MM.1S (cell line): ENCODE measurements at regions not wholly inside any gene's neighbourhood (a gene's known extent, or its start where the extent isn't known, plus 50 kb on each side); places are given as distances from the start of the nearest gene placed in this dataset.

ENCODE experiments used
- DNase-seq: peaks from one replicate; pipeline ENCODE4 v3.0.0-alpha.2; 2015
- H2AFZ ChIP-seq: fragments of 300-600 bp; sonication (generic); 2 replicates; pipeline ENCODE4 v1.6.0; 2016; ENCODE audit warnings: antibody characterized with exemption, low read length
- H3F3A ChIP-seq: fragments of 300-600 bp; sonication (generic); 2 replicates; pipeline ENCODE4 v1.6.1; 2016; ENCODE audit warnings: mild to moderate bottlenecking, antibody characterized with exemption, low read length, moderate library complexity, mixed read lengths; ENCODE audit not compliant: insufficient read depth
- H3K27ac ChIP-seq: fragments of 300-600 bp; sonication (generic); 2 replicates; pipeline ENCODE4 v1.5.1; 2016; ENCODE audit warnings: mild to moderate bottlenecking, low read length
- H3K27me3 ChIP-seq: fragments of 300-600 bp; sonication (generic); replicated peaks from 2 replicates; pipeline ENCODE4 v1.6.0; 2016; ENCODE audit warnings: low read length; ENCODE audit not compliant: insufficient read depth
- H3K36me3 ChIP-seq: fragments of 300-600 bp; sonication (generic); replicated peaks from 2 replicates; pipeline ENCODE4 v1.6.1; 2016; ENCODE audit warnings: mild to moderate bottlenecking, low read length, mixed read lengths; ENCODE audit not compliant: insufficient read depth
- H3K4me1 ChIP-seq: fragments of 300-600 bp; sonication (generic); 2 replicates; pipeline ENCODE4 v1.6.1; 2016; ENCODE audit warnings: low read length, mixed read lengths
- H3K4me2 ChIP-seq: fragments of 300-600 bp; sonication (generic); 2 replicates; pipeline ENCODE4 v1.6.0; 2016; ENCODE audit warnings: low read depth, low read length
- H3K4me3 ChIP-seq: fragments of 300-600 bp; sonication (generic); 2 replicates; pipeline ENCODE4 v1.5.1; 2016; ENCODE audit warnings: low read length, mixed read lengths
- H3K79me2 ChIP-seq: fragments of 300-600 bp; sonication (generic); 2 replicates; pipeline ENCODE4 v1.6.1; 2016; ENCODE audit warnings: mixed run types, low read length, mixed read lengths
- H3K9ac ChIP-seq: fragments of 300-600 bp; sonication (generic); 2 replicates; pipeline ENCODE4 v1.6.1; 2016; ENCODE audit warnings: low read length, mixed read lengths
- H3K9me2 ChIP-seq: fragments of 300-600 bp; sonication (generic); replicated peaks from 2 replicates; pipeline ENCODE4 v1.6.1; 2016; ENCODE audit warnings: mild to moderate bottlenecking, low read length, mixed read lengths; ENCODE audit not compliant: insufficient read depth
- H3K9me3 ChIP-seq: fragments of 300-600 bp; sonication (generic); replicated peaks from 2 replicates; pipeline ENCODE4 v1.6.1; 2016; ENCODE audit warnings: mild to moderate bottlenecking, low read length, mixed read lengths; ENCODE audit not compliant: insufficient read depth
- H4K20me1 ChIP-seq: fragments of 300-600 bp; sonication (generic); 2 replicates; pipeline ENCODE4 v1.6.1; 2016; ENCODE audit warnings: mild to moderate bottlenecking, low read length, moderate library complexity, mixed read lengths; ENCODE audit not compliant: insufficient read depth
- EZH2 ChIP-seq: fragments of 300-600 bp; sonication (generic); optimal IDR thresholded peaks from 2 replicates; pipeline ENCODE3; 2017; ENCODE audit warnings: low read depth, mild to moderate bottlenecking, antibody characterized with exemption, low read length, mixed read lengths
- EZH2phosphoT487 ChIP-seq: fragments of 300-600 bp; sonication (generic); IDR thresholded peaks from 2 replicates; pipeline ENCODE4 v1.6.1; 2018; ENCODE audit warnings: antibody characterized with exemption, low read length
- TF ChIP-seq, protein P1 (sequence below): fragments of 300-600 bp; sonication (generic); IDR thresholded peaks from 2 replicates; pipeline ENCODE4 v1.5.1; 2016; ENCODE audit warnings: antibody characterized with exemption, low read length, mixed read lengths

DNA sequence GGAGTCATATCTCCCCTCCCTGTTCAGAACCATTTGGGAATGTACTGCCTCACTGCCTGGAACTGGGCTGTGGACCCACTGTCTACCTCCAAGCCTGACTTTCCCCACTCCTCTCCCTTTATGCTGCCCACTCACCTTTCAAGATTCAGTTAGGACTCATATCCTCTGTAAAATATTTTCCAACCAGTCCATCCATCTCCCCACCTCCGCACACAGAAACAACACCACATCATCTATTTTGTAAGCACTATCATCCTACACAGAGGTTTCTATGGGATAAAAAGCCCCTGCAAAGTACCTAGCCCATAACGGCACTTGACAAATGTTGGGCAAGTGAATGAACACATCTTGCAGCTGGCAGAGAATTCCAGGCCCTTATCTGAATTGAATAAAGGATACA is 250.8 kb downstream of the ANAPC1 start:
- Histone ChIP-seq H2AFZ (no peak overlapping the region), H3K4me1 (peaks cover 12% of the 10 kb centered on the region), H4K20me1 (no peaks in the 10 kb centered on the region), H3K4me2 (no peak overlapping the region), H3K27ac (no peak overlapping the region), H3K9ac (no peak overlapping the region), H3F3A (no peaks in the 10 kb centered on the region), H3K4me3 (no peak overlapping the region), H3K79me2 (no peaks in the 10 kb centered on the region), H3K36me3 (no peaks in the 10 kb centered on the region), H3K27me3 (no peaks in the 10 kb centered on the region), H3K9me2 (no peaks in the 10 kb centered on the region), H3K9me3 (no peaks in the 10 kb centered on the region)
- no peak for TF ChIP-seq EZH2phosphoT487
- TF ChIP-seq, protein P1, sequence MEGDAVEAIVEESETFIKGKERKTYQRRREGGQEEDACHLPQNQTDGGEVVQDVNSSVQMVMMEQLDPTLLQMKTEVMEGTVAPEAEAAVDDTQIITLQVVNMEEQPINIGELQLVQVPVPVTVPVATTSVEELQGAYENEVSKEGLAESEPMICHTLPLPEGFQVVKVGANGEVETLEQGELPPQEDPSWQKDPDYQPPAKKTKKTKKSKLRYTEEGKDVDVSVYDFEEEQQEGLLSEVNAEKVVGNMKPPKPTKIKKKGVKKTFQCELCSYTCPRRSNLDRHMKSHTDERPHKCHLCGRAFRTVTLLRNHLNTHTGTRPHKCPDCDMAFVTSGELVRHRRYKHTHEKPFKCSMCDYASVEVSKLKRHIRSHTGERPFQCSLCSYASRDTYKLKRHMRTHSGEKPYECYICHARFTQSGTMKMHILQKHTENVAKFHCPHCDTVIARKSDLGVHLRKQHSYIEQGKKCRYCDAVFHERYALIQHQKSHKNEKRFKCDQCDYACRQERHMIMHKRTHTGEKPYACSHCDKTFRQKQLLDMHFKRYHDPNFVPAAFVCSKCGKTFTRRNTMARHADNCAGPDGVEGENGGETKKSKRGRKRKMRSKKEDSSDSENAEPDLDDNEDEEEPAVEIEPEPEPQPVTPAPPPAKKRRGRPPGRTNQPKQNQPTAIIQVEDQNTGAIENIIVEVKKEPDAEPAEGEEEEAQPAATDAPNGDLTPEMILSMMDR, result no peak
- DNase-seq, result no peak

- H3K36me3 ChIP-seq, result no peaks in the 10 kb centered on the region
- no peaks in the 10 kb centered on the region for H3K9me2 ChIP-seq
- H3K4me1 ChIP-seq, result peaks cover 12% of the 10 kb centered on the region
- no peaks in the 10 kb centered on the region for H3K9me3 ChIP-seq
- H3K9ac ChIP-seq, result no peak overlapping the region
- no peaks in the 10 kb centered on the region for H3K79me2 ChIP-seq
- H2AFZ ChIP-seq, result no peak overlapping the region
- H3K4me2 ChIP-seq, result no peak overlapping the region
- no peak for DNase-seq
- H3F3A ChIP-seq, result no peaks in the 10 kb centered on the region
- no peak overlapping the region for H3K4me3 ChIP-seq
- no peak overlapping the region for H3K27ac ChIP-seq
- H4K20me1 ChIP-seq, result no peaks in the 10 kb centered on the region
- TF ChIP-seq, protein P1, result no peak
- TF ChIP-seq EZH2phosphoT487 (no peak), EZH2 (no peak)
- H3K27me3 ChIP-seq, result no peaks in the 10 kb centered on the region
Observed at GRCh38 chr2:111633643-111634042, 250.3 kb downstream of the ANAPC1 start.

- Histone ChIP-seq H3K4me1 (peaks cover 12% of the 10 kb centered on the region), H3K9me2 (no peaks in the 10 kb centered on the region), H3K9ac (no peak overlapping the region), H3K9me3 (no peaks in the 10 kb centered on the region), H3K36me3 (no peaks in the 10 kb centered on the region), H3K27me3 (no peaks in the 10 kb centered on the region), H4K20me1 (no peaks in the 10 kb centered on the region), H3K27ac (no peak overlapping the region), H2AFZ (no peak overlapping the region), H3K4me3 (no peak overlapping the region), H3F3A (no peaks in the 10 kb centered on the region), H3K4me2 (no peak overlapping the region), H3K79me2 (no peaks in the 10 kb centered on the region)
- TF ChIP-seq EZH2phosphoT487, result no peak
- DNase-seq, result no peak
Observed at GRCh38 chr2:111634050-111634794, 249.8 kb downstream of the ANAPC1 start.

DNA sequence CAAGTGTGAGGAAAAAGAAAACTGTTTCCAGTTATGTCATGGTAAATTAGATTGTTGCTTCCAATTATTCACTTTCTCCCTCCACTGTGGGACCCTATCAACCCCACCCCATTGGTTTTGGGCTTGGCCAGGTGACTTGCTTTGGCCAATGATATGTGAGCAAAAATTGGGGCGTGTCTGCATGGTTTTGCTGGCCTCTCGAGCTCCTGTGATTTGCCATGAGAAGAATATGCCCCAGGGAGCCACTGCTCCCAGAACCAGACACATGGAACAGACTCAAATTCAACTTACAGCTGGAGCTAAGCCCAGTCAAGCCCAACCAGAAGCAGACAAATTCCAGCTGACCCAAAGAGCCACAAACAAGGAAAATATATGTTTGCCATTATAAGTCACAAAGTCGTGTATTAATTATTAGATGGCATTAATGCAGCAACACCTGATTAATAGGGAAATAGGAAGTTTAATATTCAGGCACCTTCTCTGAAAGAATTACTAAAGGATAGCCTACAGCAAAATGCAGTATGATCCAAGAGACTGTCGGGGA is 248.9 kb downstream of the ANAPC1 start:
- Histone ChIP-seq H2AFZ (no peak overlapping the region), H3K9ac (no peak overlapping the region), H3K27me3 (no peaks in the 10 kb centered on the region), H3K9me3 (no peaks in the 10 kb centered on the region), H3K27ac (no peak overlapping the region), H3K4me2 (no peak overlapping the region), H3K4me1 (peaks cover 12% of the 10 kb centered on the region), H4K20me1 (no peaks in the 10 kb centered on the region), H3K9me2 (no peaks in the 10 kb centered on the region), H3F3A (no peaks in the 10 kb centered on the region), H3K36me3 (no peaks in the 10 kb centered on the region), H3K4me3 (no peak overlapping the region), H3K79me2 (no peaks in the 10 kb centered on the region)
- no peak for DNase-seq
- TF ChIP-seq, protein P1, result no peak
- TF ChIP-seq EZH2phosphoT487, result no peak
- TF ChIP-seq EZH2, result no peak
